CMK (cell line): ENCODE measurements at regions not wholly inside any gene's neighbourhood (a gene's known extent, or its start where the extent isn't known, plus 50 kb on each side); places are given as distances from the start of the nearest gene placed in this dataset.
"Not testable (repeated sequence)": the region's sequence is repeated elsewhere in the genome, so short reads cannot be mapped to it uniquely, and the experiment has no call there.

Experiments used
- DNase-seq: peaks from one replicate; pipeline ENCODE4 v3.0.0-alpha.2; 2010; ENCODE audit warnings: low read depth

DNA sequence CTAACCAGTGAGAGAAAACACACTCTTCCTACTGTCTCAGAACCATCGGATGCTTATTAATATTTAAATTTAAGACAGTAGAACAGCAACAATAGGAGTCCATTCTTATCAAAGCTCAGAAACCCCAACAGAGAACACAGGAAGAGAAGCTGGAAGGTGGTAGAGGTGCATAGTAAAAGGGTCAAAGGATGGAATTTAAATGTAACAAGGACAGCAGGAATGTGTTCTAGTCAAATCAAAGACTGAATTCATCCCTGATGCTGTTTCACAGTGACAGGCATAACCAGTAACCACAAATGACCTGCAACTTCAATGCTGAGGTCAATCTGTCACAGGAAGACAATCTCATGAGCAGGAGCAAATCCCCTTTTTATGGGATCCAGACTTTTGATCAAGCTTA, 1259.7 kb downstream of the XPNPEP1 start:
- no peak for DNase-seq

GRCh38 chr10:108662975-108663374, 1260.3 kb downstream of the XPNPEP1 start:
- no peak for DNase-seq

DNA sequence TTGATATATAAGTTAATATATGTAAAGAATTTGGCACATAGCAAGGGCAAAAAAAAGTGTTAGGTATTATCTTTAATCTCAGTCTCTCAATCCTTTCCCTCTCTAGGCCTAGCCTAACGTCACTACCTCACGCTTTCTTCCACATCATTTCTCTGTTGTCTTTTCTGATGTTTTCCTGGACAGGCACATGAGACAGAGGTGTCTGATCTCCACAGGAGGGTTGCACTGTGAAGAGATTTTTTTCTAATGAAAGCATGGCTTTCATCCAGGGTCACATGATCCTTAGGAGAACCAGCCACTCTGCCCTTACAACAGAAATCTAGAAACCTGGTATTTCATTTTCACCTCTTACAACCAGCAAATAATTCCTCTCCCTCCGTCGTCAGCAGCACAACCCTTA, 1268.3 kb downstream of the XPNPEP1 start:
- no peak for DNase-seq

DNA sequence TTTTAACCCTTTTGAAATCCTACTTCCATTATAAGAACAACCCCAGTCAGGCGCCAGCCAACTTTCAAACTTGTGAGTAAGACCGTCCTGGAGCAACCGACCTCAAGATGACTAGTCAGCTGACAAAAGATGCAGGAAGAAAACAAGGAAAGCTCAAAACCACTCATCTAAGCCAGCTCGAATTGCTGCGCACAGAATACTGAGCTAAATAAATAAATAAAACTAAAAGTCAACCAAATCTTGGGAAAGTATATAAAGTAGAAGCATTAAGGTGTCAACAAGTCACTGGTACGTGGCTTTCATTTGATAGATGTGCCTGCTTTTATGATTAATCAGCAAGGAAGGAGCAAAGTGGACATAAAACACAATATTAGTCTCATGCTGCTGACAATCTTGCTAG, 1269.8 kb downstream of the XPNPEP1 start:
- no peak for DNase-seq

DNA sequence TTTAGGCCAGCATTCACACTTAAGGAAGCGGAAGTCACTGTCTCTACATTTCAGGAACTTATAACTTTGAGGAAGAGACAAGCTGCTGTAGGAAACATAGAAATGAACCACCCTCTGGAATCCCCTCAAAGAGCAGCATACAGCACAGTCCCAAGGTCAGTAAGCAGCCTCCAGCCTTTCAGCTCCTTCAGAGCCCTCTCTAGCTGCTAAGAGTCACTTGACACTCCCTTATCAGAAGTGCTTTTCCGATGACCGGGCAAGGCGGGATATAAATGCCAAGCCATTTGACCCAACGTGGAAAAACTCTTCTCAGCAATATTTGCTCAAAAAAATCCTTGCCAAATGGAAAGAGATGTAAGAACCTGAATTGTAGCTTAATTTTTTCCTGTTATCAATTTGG, 1284.3 kb downstream of the XPNPEP1 start:
- DNase-seq, result no peak

DNA sequence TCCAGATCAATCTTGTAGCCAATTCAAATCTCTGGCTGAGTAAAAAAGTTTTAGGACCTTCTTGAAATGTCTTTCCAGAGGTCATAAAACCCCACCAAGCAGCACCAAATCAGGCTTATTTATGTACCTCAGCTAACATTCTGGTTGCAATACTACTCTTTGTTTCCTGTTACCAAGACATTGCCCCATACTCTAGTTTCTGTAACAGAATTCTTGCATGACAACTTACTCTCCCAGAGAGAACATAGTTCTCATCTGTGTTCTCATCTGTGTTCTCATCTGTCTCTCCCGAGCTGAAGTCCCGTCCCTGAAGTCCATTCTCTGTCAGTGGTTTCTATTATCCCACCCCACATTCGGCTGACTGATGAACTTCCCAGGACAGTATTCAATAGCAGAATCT, 1285.1 kb downstream of the XPNPEP1 start:
- DNase-seq, result no peak

GRCh38 chr10:108633046-108633445, 1290.3 kb downstream of the XPNPEP1 start:
- no peak for DNase-seq

DNA sequence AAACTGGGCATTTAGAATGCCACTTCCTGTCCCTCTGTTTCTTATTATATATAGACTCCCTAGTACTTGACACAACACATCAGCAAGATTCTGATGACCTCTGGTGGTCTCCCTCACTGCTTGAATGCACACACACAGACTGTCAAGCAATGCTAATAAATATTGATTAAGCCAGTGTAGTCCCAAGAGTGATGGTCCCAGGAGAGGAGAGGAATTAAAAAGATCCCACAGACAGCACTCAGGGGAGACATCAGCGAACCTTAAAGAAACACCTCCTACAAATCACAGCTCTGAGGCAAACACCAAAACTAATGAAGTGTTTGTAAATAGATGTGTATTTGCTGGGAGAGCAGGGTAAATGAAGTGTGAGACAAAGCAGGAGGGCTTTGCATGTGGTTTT, 1291.2 kb downstream of the XPNPEP1 start:
- DNase-seq, result no peak

DNA sequence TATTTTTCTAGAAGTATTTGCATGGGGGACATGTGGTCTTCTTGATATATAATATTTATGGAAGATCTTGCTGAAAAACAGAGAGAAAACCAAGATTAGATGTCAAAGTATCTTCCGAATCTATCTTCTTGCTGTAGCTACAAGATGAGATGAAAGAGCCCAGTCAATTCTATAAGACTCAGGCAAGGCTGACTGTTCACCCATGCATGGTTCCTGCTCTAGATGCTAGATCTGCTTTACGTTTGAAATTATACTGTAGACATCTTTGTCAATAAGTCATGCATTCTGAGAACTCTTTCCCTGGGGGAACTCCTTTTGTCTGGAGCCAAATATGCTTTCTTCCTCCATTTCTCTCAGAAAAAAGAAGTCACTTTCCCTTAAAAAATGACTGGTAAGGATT, 1292.0 kb downstream of the XPNPEP1 start:
- peak; percentile 4 for DNase-seq

DNA sequence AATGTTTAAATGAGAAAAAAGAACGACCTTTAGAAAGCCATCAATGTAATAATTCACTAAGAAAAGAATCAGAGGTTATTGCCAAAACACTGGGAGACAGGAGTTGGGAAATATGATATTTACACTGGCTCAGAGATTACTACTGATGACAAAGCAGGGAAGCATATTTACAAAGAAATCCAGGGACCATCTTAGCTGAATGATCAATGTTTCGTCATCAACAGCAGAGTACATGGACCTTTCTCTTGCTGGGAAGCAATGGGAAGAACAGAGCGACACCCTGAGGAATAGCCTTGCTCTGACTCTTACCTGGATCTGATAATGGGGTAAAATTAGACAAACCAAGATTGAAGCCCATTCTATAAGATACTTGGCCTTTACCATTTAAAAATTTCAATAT, 1293.5 kb downstream of the XPNPEP1 start:
- no peak for DNase-seq

GRCh38 chr10:108624052-108624451, 1299.3 kb downstream of the XPNPEP1 start:
- no peak for DNase-seq

DNA sequence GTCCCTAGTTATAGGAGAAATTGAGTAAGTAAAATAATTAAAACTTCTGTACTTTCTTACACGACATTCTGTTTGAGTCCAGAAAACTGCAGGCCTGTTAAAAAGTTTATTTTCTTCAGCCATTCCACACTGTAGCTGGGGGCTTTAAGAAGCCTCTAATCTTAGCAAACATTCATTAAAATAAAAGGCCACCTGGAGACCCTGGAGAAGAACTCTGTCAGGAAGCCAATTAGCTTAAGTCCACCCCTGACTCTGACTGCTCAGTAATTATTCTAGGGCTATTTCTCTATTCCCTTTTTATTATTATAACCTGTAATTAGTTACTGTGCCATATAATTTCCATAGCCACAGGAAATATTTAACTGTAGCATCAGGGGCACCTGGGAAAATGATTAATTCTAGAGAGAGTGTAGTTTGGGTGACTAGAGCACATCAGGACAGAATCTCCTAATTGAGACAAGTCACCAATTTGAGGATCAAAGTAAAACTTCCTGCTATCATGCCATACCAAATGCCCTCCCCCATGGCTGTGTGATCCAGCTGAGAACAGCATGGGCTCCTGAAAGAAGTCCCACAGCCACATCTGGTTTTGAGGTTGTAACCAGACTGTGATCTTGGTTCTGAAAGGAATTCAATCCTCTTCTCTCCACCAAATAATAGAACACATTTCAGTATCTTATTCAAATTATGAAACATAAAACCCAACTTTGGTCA, 1302.3 kb downstream of the XPNPEP1 start:
- DNase-seq, result no peak

GRCh38 chr10:108616559-108617285, 1306.6 kb downstream of the XPNPEP1 start:
- DNase-seq, result no peak

DNA sequence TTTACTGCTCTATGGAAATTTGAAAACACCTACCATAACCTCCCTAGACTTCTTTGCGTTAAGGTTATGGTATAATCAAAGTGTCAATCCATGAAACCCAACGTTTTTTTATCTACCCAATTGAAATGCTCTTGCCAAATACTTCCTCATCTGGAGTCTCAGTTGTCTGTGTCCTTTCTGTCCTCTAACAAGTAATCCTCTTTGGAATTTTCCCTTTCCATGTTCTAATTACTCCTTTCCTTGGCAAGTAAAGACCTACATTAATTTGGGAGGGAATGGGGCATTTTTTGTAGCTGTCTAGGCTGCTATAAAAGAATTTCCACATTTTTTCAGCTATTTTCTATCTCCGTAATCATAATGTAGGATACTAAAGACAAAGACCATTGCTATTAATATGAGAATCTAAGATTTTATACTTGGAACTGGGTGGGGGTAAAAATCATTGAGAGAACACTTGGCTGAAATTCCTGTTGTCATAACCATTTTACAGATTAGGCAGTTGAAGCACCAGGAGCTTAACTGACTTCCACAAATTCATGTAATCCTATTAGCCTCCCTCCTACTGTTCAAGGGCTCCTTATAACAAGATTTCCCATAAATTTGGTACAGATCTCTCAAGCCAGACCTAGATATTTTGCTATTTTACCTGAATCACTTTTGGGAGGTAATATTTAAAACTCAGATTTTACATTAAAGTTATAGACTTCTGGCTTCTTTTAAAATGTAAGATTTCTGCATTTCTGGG, 1307.6 kb downstream of the XPNPEP1 start:
- DNase-seq, result no peak

DNA sequence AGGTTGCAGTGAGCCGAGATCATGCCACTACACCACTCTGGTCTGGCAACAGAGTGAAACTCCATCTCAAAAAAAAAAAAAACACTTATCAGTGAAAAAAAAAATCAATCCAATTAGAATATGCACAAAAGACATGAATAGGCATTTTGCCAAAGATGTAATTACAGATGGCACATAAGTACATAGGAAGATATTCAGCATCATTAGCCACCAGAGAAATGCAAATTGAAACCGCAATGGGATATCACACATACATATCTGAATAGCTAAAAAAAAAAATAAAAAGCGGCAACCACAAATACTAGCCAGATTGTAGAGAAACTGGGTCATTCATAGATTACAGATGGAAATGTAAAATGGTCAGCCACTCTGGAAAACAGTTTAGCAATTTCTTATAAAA, 1310.8 kb downstream of the XPNPEP1 start:
- DNase-seq, result no peak

- no peak for DNase-seq
Measured at GRCh38 chr10:108608860-108609259, 1314.5 kb downstream of the XPNPEP1 start.

DNA sequence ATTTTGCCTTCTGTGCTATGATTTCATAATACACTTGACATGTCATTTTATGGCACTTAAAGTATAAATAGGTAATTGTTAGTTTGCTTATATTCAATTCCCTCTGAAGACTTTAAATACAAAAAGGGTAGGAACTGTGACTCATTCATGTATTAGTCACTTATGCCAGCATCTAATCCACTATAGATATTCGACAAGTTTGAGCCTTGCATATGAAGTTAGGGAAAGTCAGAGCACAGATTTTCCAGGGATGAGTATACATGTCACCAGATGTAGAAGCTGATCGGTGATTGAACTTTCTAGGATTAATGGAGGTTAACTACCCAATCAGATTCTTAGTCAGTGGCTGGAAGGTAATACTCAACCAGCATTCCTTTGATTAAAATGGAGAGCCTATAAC, 1321.5 kb downstream of the XPNPEP1 start:
- DNase-seq, result no peak

GRCh38 chr10:108600511-108600910, 1322.8 kb downstream of the XPNPEP1 start:
- DNase-seq, result not testable (repeated sequence)

DNA sequence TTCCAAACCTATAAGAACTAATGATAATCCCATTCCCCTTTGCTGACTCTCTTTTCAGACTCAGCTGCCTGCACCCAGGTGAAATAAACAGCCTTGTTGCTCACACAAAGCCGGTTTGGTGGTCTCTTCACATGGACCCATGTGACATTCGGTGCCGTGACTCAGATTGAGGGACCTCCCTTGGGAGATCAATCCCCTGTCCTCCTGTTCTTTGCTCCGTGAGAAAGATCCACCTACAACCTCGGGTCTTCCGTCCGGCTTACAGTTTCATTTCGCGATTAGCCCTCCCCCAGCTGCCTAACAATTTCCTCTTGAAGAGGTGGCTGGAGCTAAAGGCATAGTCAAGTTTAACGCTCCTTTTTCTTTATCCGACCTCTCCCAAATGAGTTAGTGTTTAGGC, 1324.0 kb downstream of the XPNPEP1 start:
- not testable (repeated sequence) for DNase-seq

GRCh38 chr10:108598831-108599230, 1324.5 kb downstream of the XPNPEP1 start:
- DNase-seq, result no peak

DNA sequence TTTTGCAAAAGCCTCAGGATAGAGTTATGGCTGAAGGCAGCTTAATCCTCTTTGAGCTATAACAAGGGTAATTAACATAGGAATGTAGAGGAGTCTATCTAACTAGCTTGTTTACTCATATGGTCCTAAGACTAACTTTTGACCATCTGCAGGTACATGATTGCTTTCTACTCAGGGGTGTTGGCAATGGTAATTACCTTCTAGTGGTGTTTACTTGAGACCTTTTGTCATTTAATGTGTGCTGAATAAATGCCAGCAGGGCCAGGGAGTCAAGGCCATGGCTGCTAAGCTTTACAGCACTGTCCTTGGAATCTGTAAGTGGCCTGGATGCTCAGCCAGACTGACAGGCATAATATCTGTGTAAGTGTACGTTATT, 1325.0 kb downstream of the XPNPEP1 start:
- no peak for DNase-seq

DNA sequence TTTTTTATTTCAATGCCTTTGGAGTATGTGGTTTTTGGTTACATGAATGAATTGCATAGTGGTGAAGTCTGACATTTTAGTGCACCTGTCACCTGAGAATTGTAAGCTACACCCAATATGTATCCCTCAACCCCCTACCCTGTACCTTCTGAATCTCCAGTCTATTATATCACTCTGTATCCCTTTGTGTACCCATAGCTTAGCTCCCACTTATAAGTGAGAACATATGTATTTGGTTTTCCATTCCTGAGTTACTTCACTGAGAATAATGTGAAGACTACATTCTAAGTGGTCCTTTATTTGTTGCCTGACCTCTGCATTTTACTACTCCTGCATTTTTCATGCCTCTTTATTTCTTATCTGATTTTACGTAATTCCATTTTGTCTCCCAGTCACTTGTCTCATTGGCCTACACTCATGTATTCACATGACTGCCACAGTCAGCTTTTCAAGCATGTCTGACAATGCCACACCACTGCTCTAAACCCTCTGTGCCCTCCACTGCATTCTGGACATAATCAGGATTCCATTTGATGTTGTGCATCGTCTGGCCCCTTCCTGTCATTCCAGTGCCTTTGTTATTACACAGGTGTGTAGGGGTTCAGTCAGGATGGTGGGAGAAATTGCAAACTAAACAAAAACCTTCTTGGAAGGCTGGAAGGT, 1325.5 kb downstream of the XPNPEP1 start:
- no peak for DNase-seq

DNA sequence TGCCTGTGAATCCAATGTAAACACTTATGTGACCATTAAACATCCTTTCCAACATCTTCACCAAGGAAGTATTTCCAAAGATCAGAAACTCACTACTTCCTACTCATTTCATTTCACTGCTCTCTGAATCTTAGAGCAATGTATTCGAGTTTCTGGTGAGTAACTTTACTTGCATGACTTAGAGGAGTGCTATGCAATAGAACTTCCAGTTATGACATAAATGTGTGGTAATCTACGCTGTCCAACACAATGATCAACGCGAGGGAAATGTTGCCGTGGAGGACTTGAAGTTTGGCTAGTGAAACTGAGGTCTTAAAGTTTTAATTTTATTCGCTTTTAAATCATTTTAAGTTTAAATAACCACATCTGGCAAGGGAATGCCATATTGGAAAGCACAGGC, 1326.3 kb downstream of the XPNPEP1 start:
- no peak for DNase-seq
